ENCODE measurements at regions not wholly inside any gene's neighbourhood (a gene's known extent, or its start where the extent isn't known, plus 50 kb on each side); places are given as distances from the start of the nearest gene placed in this dataset.
"Not testable (repeated sequence)": the region's sequence is repeated elsewhere in the genome, so short reads cannot be mapped to it uniquely, and the experiment has no call there.

GRCh38 chr14:89743828-89744227 is 210.7 kb downstream of the EFCAB11 start:
- POLR2A ChIA-PET: no interaction called here
- peaks cover 10% of the 10 kb centered on the region for H3K9me3 Mint-ChIP-seq (ENCODE audit: insufficient read depth)
- CTCF ChIA-PET: no interaction called here

DNA sequence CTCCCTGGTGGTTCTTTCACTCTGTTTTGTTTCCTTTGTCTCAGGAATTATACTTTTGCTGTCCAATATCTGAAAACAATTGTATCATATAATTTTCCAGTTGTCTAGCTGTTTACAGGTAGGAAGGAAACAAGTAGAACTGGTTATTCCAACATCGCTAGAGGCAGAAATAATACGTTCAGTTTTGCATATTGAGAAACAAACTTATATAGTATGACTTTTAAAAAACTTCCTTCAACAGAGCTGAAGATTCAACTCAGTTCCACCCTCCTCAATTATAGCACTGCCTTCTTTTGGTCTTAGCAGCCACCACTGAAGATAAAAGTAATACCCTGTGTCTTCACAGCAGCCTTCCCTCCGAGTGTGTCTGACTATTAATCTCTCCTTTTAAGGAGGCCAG is 214.3 kb downstream of the EFCAB11 start:
- Mint-ChIP-seq H3K4me3 (no peak overlapping the region), H3K4me1 (ENCODE audit: low read depth) (no peaks in the 10 kb centered on the region)

More at GRCh38 chr14:89743828-89744227, 210.7 kb downstream of the EFCAB11 start:
- DNase-seq: no peak
- no peaks in the 10 kb centered on the region for H3K4me1 Mint-ChIP-seq (ENCODE audit: low read depth)
- no peak overlapping the region for H3K27ac Mint-ChIP-seq
- ATAC-seq: no peak
- no peak overlapping the region for H3K4me3 Mint-ChIP-seq
- no peaks in the 10 kb centered on the region for H3K27me3 Mint-ChIP-seq (ENCODE audit: low read depth)
- H3K36me3 Mint-ChIP-seq (ENCODE audit: low read depth): peaks cover 11% of the 10 kb centered on the region

GRCh38 chr14:89736881-89737280 is 217.6 kb downstream of the EFCAB11 start:
- H3K27ac Mint-ChIP-seq: no peak overlapping the region
- ATAC-seq: no peak
- no peaks in the 10 kb centered on the region for H3K27me3 Mint-ChIP-seq (ENCODE audit: low read depth)
- no peak for DNase-seq
- peaks cover 5% of the 10 kb centered on the region for H3K36me3 Mint-ChIP-seq (ENCODE audit: low read depth)
- peaks cover 11% of the 10 kb centered on the region for H3K9me3 Mint-ChIP-seq (ENCODE audit: insufficient read depth)
- no peaks in the 10 kb centered on the region for H3K4me1 Mint-ChIP-seq (ENCODE audit: low read depth)
- H3K4me3 Mint-ChIP-seq: no peak overlapping the region
- ChIA-PET POLR2A (no interaction called here), CTCF (no interaction called here)

More for the DNA sequence above, 214.3 kb downstream of the EFCAB11 start:
- ChIA-PET CTCF (no interaction called here), POLR2A (no interaction called here)
- H3K9me3 Mint-ChIP-seq (ENCODE audit: insufficient read depth): peaks cover 4% of the 10 kb centered on the region
- no peak for ATAC-seq
- H3K27me3 Mint-ChIP-seq (ENCODE audit: low read depth): no peaks in the 10 kb centered on the region
- peaks cover 9% of the 10 kb centered on the region for H3K36me3 Mint-ChIP-seq (ENCODE audit: low read depth)
- no peak overlapping the region for H3K27ac Mint-ChIP-seq
- DNase-seq: no peak

DNA sequence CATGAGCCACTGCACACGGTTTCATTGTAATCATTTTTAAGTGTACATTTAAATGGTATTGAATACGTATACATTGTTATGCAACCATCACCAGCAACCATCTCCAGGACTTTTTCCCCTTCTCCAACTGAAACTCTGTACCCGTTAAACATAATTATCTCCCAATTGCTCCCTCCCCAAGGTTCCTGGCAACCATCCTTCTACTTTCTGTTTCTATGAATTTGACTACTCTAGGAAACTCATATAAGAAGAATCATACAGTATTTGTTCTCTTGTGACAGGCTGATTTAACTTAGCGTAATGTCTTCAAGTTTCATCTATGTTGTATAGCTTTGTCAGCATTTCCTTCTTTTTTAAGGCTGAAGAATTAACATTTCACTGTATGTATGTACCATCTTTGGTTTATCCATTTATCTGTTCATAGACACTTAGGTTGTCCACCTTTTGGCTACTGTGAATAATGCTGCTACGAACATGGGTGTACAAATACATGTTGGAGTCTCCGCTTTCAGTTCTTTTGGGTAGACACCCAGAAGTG is 223.1 kb downstream of the EFCAB11 start:
- ChIA-PET CTCF (no interaction called here), POLR2A (no interaction called here)
- Mint-ChIP-seq H3K36me3 (ENCODE audit: low read depth) (no peaks in the 10 kb centered on the region), H3K9me3 (ENCODE audit: insufficient read depth) (peaks cover 7% of the 10 kb centered on the region), H3K27me3 (ENCODE audit: low read depth) (no peaks in the 10 kb centered on the region), H3K4me3 (no peak overlapping the region), H3K4me1 (ENCODE audit: low read depth) (peaks cover 6% of the 10 kb centered on the region), H3K27ac (no peak overlapping the region)
- ATAC-seq: no peak
- DNase-seq: no peak

GRCh38 chr14:89730687-89731086 is 223.8 kb downstream of the EFCAB11 start:
- ChIA-PET POLR2A (no interaction called here), CTCF (no interaction called here)
- Mint-ChIP-seq H3K9me3 (ENCODE audit: insufficient read depth) (peaks cover 7% of the 10 kb centered on the region), H3K4me1 (ENCODE audit: low read depth) (peaks cover 14% of the 10 kb centered on the region), H3K36me3 (ENCODE audit: low read depth) (no peaks in the 10 kb centered on the region), H3K27me3 (ENCODE audit: low read depth) (no peaks in the 10 kb centered on the region), H3K27ac (no peak overlapping the region), H3K4me3 (no peak overlapping the region)
- ATAC-seq: no peak
- no peak for DNase-seq

- ChIA-PET CTCF (interaction anchor here (1.2 kb wide), 1 partner anchor 17 kb away, joined by 3 read pairs; no protein-coding TSS in a partner anchor), POLR2A (interaction anchor here (0.5 to 0.8 kb wide), 2 partner anchors 87 to 346 kb away, joined by 3 read pairs; no protein-coding TSS in a partner anchor)
- Mint-ChIP-seq H3K4me1 (ENCODE audit: low read depth) (peaks cover 29% of the 10 kb centered on the region), H3K36me3 (ENCODE audit: low read depth) (no peaks in the 10 kb centered on the region), H3K27me3 (ENCODE audit: low read depth) (no peaks in the 10 kb centered on the region), H3K9me3 (ENCODE audit: insufficient read depth) (peaks cover 7% of the 10 kb centered on the region), H3K27ac (no peak overlapping the region), H3K4me3 (no peak overlapping the region)
- no peak for DNase-seq
- ATAC-seq: no peak
Observed at GRCh38 chr14:89728964-89729363, 225.6 kb downstream of the EFCAB11 start.

DNA sequence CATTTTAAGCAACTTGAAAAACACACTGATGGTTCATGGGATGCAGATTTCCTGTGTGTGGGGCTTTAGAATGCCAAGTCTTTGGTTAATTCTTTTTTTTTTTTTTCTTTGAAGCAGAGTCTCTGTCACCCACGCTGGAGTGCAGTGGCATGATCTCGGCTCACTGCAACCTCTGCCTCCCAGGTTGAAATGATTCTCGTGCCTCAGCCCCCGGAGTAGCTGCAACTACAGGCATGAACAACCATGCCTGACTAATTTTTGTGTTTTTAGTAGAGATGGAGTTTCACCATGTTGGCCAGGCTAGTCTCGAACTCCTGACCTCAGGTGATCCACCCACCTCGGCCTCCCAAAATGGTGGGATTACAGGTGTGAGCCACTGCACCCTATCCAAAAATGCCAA is 228.3 kb downstream of the EFCAB11 start:
- not testable (repeated sequence) for ATAC-seq
- POLR2A ChIA-PET: interaction anchor here (3.3 kb wide), 1 partner anchor 108 kb away, joined by 17 read pairs; no protein-coding TSS in a partner anchor
- H3K27ac Mint-ChIP-seq: peak overlapping the region; percentile 35

GRCh38 chr14:89724628-89724960 is 229.9 kb downstream of the EFCAB11 start:
- DNase-seq (peak; percentile 49), ATAC-seq (peak; percentile 45)
- peaks cover 12% of the 10 kb centered on the region for H3K36me3 Mint-ChIP-seq (ENCODE audit: low read depth)
- H3K4me1 Mint-ChIP-seq (ENCODE audit: low read depth): peaks cover 71% of the 10 kb centered on the region
- ChIA-PET CTCF (interaction anchor here (0.7 kb wide), 1 partner anchor 43 kb away, joined by 3 read pairs; no protein-coding TSS in a partner anchor), POLR2A (interaction anchor here (1.2 to 3.3 kb wide), 2 partner anchors 104 to 106 kb away, joined by 3 to 17 read pairs; no protein-coding TSS in a partner anchor)
- H3K9me3 Mint-ChIP-seq (ENCODE audit: insufficient read depth): no peaks in the 10 kb centered on the region
- H3K27me3 Mint-ChIP-seq (ENCODE audit: low read depth): no peaks in the 10 kb centered on the region
- H3K4me3 Mint-ChIP-seq: peak overlapping the region; percentile 67
- peak overlapping the region; percentile 90 for H3K27ac Mint-ChIP-seq

More for the DNA sequence above, 228.3 kb downstream of the EFCAB11 start:
- H3K36me3 Mint-ChIP-seq (ENCODE audit: low read depth); H3K27me3 Mint-ChIP-seq (ENCODE audit: low read depth); H3K4me3 Mint-ChIP-seq; DNase-seq; H3K9me3 Mint-ChIP-seq (ENCODE audit: insufficient read depth); CTCF ChIA-PET: not testable (repeated sequence)
- H3K4me1 Mint-ChIP-seq (ENCODE audit: low read depth): peaks cover 55% of the 10 kb centered on the region

- peaks cover 15% of the 10 kb centered on the region for H3K36me3 Mint-ChIP-seq (ENCODE audit: low read depth)
- ATAC-seq: no peak
- ChIA-PET CTCF (interaction anchor here (0.7 to 1.0 kb wide), 2 partner anchors 42 to 43 kb away, joined by 3 to 4 read pairs; no protein-coding TSS in a partner anchor), POLR2A (interaction anchor here (1.2 to 3.3 kb wide), 2 partner anchors 104 to 106 kb away, joined by 3 to 17 read pairs; no protein-coding TSS in a partner anchor)
- no peak for DNase-seq
- H3K27ac Mint-ChIP-seq: peak overlapping the region; percentile 90
- H3K9me3 Mint-ChIP-seq (ENCODE audit: insufficient read depth): no peaks in the 10 kb centered on the region
- H3K4me1 Mint-ChIP-seq (ENCODE audit: low read depth): peaks cover 75% of the 10 kb centered on the region
- H3K27me3 Mint-ChIP-seq (ENCODE audit: low read depth): no peaks in the 10 kb centered on the region
- peak overlapping the region; percentile 67 for H3K4me3 Mint-ChIP-seq
Observed at GRCh38 chr14:89723930-89724627, 230.5 kb downstream of the EFCAB11 start.

DNA sequence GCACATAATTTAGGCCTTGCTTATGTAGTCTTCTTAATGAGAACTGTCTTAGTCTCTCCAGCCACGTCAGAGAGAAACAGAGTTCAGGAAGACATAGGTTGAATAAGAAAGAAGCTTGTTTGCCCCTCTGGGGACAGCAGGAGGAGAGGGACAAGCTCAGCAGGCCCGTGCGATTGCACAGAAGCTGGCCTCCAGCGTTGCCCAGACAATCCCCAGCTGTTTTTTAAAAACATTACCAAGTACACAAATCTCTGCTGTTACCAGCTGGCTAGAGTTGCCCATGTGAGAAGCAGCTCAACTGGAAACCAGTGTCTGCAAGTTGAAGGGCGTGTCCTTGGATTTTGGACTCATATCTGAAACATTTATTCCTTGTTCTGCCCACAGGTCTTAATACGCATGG is 232.6 kb downstream of the EFCAB11 start:
- Mint-ChIP-seq H3K27ac (peak overlapping the region; percentile 96), H3K4me3 (peak overlapping the region; percentile 16), H3K36me3 (ENCODE audit: low read depth) (peaks cover 15% of the 10 kb centered on the region), H3K4me1 (ENCODE audit: low read depth) (peaks cover 82% of the 10 kb centered on the region), H3K27me3 (ENCODE audit: low read depth) (no peaks in the 10 kb centered on the region), H3K9me3 (ENCODE audit: insufficient read depth) (no peaks in the 10 kb centered on the region)
- ChIA-PET POLR2A (interaction anchor here (0.6 to 2.5 kb wide), 5 partner anchors 40 to 306 kb away, joined by 3 to 39 read pairs (median 11); no protein-coding TSS in a partner anchor), CTCF (interaction anchor here (0.8 to 2.7 kb wide), 13 partner anchors 20 to 695 kb away, joined by 3 to 12 read pairs (median 6); no protein-coding TSS in a partner anchor)
- no peak for DNase-seq
- ATAC-seq: no peak

DNA sequence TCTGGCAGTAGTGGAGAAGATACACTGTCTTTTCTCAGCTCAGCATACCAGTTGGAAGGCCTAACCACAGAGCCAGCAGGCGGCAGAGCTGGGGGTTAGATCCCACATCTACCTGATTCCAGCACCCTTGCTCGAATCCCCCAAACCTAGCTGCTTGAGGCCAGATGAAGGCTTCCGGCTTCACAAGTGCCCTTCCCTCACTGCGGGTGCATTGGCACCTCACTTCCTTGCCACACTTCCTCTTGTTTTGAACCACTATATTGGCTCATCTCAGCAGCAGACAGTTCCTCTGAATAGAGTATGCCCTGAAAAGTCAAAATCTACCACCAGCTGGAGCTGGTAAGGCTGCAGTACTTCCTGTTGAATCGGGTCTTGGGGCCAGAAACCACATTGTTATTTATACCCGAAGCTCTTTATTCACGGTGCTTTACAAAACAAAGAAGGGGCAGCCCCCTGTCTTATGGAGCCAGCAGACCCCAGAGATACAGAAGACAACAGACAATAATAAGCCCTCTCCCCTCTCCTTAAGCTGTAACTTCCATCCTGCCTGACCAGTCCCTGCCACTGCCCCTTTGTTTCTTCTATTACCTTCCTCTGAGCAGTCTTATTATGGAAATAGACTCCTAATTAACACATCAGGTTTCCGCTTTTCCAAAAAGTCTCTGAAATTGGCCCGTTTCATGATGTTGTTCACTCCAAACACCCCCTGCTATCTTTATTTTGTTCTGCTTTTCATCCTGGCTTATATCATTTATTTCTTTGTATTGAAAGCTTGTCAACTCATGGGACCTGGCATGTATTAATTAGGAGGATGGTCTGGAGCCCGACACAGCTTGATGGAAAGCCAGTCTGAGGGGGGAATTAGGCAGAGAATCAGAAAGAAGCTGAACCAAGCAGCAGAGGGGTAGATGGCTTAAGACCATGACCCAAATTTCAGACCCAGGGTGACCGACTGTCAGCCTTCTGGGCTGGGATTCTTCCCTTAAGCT is 233.5 kb downstream of the EFCAB11 start:
- Mint-ChIP-seq H3K27ac (peak overlapping the region; percentile 96), H3K9me3 (ENCODE audit: insufficient read depth) (no peaks in the 10 kb centered on the region), H3K36me3 (ENCODE audit: low read depth) (peaks cover 15% of the 10 kb centered on the region), H3K4me1 (ENCODE audit: low read depth) (peaks cover 80% of the 10 kb centered on the region), H3K27me3 (ENCODE audit: low read depth) (no peaks in the 10 kb centered on the region), H3K4me3 (peak overlapping the region; percentile 62)
- CTCF ChIA-PET: interaction anchor here (0.6 to 2.7 kb wide), 19 partner anchors 13 to 356 kb away, joined by 3 to 12 read pairs (median 4); no protein-coding TSS in a partner anchor
- ATAC-seq (peak; percentile 86), DNase-seq (peak; percentile 88)
- POLR2A ChIA-PET: interaction anchor here (0.6 to 2.5 kb wide), 10 partner anchors 18 to 305 kb away, joined by 3 to 39 read pairs (median 5); no protein-coding TSS in a partner anchor
